ENCODE measurements at regions not wholly inside any gene's neighbourhood (a gene's known extent, or its start where the extent isn't known, plus 50 kb on each side); places are given as distances from the start of the nearest gene placed in this dataset.
A peak's percentile ranks its signal among the peaks of the same experiment; 100 is the strongest.

GRCh38 chrY:11293392-11293791 lies 1407.6 kb upstream of the USP9Y start:
- DNase-seq: no peak

- DNase-seq: peak; percentile 3
Measured at GRCh38 chrY:11334151-11334550, 1366.9 kb upstream of the USP9Y start.
